ENCODE measurements at regions not wholly inside any gene's neighbourhood (a gene's known extent, or its start where the extent isn't known, plus 50 kb on each side); places are given as distances from the start of the nearest gene placed in this dataset.
"Not testable (repeated sequence)": the region's sequence is repeated elsewhere in the genome, so short reads cannot be mapped to it uniquely, and the experiment has no call there.

DNA sequence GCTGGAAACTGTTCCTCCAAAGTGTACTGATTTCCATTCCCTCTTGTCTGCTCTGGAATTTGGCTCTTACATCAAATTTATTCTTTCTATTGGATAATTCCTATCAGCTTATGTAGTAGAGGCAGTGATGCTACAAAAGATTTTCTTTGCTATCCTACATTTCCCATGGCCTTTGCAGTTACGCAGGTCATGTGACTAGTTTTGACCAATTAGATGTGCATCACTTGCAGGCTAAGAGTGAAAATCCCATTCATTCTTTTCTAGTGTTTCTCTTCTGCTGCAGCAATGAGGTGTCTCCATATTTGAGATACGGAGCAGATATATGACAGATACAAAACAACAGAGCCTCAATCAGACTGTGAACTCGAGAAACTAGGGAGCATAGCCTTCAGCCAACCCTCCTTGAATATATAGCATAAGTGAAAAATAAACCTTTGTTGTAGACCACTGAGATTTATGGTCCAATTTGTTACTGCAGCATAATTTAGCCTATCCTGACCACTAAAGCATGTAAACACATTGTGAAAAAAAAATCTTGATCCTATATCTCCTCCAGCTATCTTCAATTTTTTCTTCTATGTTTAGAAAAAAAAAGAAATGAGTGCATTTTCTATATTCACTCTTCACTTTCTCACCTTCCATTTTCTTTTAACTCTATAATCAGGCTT, 102.0 kb downstream of the HNMT start:
- no peak for TF ChIP-seq CTCF (IDR thresholded peaks at IDR 0.05; ENCODE audit: low read depth, low read length)
- H3K4me3 ChIP-seq (ENCODE audit: low read depth, low read length) = no peak overlapping the region

DNA sequence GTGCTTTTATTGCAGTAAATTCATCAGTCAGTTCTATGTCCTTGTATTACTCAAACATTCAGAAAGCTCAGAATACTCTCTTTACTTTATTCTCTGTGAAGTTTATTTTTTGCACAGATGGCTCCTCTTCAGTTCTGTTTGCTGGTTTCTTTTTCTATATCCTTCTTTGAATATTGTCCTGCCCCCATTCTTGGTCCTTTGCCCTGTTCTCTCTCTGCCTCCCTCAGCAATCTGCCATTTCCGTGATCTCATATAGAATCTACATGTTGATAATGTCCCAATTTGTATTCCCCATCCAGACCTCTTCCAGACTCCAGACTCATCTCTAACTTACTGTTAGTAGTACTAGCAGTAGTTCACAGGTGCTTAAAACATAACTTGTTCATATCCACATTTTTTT, 102.6 kb downstream of the HNMT start:
- no peak for TF ChIP-seq CTCF (IDR thresholded peaks at IDR 0.05; ENCODE audit: low read depth, low read length)
- H3K4me3 ChIP-seq (ENCODE audit: low read depth, low read length) = no peak overlapping the region

DNA sequence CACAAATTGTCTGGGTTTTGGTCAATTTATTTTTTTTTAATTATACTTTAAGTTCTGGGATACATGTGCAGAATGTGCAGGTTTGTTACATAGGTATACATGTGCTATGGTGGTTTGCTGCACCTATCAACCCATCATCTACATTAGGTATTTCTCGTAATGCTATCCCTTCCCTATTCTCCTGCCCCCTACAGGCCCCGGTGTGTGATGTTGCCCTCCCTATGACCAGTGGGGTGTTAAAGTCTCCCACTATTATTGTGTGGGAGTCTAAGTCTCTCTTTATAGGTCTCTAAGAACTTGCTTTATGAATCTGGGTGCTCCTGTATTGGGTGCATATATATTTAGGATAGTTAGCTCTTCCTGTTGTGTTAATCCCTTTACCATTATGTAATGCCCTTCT, 104.4 kb downstream of the HNMT start:
- H3K4me3 ChIP-seq (ENCODE audit: low read depth, low read length) = not testable (repeated sequence)

- H3K4me3 ChIP-seq (ENCODE audit: low read depth, low read length) = not testable (repeated sequence)
Observed at GRCh38 chr2:138071042-138071719, 106.9 kb downstream of the HNMT start.

- TF ChIP-seq CTCF (IDR thresholded peaks at IDR 0.05; ENCODE audit: low read depth, low read length) = no peak
- no peak overlapping the region for H3K4me3 ChIP-seq (ENCODE audit: low read depth, low read length)
Observed at GRCh38 chr2:138071720-138072719, 107.7 kb downstream of the HNMT start.

- no peak for TF ChIP-seq CTCF (IDR thresholded peaks at IDR 0.05; ENCODE audit: low read depth, low read length)
- H3K4me3 ChIP-seq (ENCODE audit: low read depth, low read length) = no peak overlapping the region
Observed at GRCh38 chr2:138078153-138078552, 113.9 kb downstream of the HNMT start.

DNA sequence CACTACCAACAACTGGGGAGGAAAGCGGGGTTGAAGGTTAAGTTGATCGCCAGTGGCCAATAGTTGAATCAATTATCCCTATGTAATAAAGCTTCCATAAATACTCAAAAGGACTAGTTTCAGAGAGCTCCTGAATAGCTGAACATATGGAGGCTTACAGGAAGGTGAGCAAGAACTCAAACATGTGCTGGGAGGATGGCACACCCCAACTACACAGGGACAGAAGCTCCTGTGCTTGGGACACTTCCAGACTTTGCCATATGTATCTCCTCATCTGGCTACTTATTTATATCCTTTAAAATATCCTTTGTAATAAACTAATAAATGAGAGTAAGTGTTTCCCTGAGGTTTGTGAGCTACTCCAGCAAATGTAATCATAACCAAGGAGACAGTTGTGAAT, 115.7 kb downstream of the HNMT start:
- TF ChIP-seq CTCF (IDR thresholded peaks at IDR 0.05; ENCODE audit: low read depth, low read length) = no peak
- H3K4me3 ChIP-seq (ENCODE audit: low read depth, low read length) = no peak overlapping the region
